HL-60 (cell line): ENCODE measurements at regions not wholly inside any gene's neighbourhood (a gene's known extent, or its start where the extent isn't known, plus 50 kb on each side); places are given as distances from the start of the nearest gene placed in this dataset.

ENCODE experiments used
- POLR2AphosphoS5 ChIP-seq: IDR thresholded peaks from 2 replicates; pipeline ENCODE4 v1.6.1; 2012; ENCODE audit warnings: low read depth
- TF ChIP-seq, protein P1 (sequence below): IDR thresholded peaks from one replicate; pipeline ENCODE4 v1.5.1; 2011; ENCODE audit warnings: low read length, control low read depth, inconsistent platforms; ENCODE audit not compliant: insufficient read depth
- TF ChIP-seq, protein P2 (sequence below): IDR thresholded peaks from 2 replicates; pipeline ENCODE4 v1.6.1; 2012; ENCODE audit warnings: low read depth; ENCODE audit not compliant: insufficient replicate concordance

DNA sequence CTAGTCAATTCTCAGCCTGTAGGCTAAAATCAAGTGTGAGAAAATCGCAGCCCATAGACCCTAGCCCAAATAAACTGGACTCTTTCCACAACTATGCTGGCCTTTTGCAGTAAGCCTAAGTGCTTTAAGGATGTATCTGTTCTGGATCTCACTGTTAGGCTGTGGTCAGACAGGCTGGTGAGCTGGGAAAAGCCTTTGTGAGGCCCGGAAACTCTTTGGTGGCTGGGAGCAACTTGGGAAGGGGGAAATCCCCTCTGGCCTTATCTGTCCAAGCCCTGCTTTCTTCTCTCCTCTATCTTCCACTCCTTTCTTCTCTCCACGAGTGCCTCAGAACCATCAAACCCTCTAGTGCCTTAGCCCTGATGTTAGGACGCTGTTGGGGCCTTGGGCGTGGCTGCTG lies 135.4 kb downstream of the LACC1 start:
- TF ChIP-seq, protein P1, sequence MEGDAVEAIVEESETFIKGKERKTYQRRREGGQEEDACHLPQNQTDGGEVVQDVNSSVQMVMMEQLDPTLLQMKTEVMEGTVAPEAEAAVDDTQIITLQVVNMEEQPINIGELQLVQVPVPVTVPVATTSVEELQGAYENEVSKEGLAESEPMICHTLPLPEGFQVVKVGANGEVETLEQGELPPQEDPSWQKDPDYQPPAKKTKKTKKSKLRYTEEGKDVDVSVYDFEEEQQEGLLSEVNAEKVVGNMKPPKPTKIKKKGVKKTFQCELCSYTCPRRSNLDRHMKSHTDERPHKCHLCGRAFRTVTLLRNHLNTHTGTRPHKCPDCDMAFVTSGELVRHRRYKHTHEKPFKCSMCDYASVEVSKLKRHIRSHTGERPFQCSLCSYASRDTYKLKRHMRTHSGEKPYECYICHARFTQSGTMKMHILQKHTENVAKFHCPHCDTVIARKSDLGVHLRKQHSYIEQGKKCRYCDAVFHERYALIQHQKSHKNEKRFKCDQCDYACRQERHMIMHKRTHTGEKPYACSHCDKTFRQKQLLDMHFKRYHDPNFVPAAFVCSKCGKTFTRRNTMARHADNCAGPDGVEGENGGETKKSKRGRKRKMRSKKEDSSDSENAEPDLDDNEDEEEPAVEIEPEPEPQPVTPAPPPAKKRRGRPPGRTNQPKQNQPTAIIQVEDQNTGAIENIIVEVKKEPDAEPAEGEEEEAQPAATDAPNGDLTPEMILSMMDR: no peak
- TF ChIP-seq, protein P2, sequence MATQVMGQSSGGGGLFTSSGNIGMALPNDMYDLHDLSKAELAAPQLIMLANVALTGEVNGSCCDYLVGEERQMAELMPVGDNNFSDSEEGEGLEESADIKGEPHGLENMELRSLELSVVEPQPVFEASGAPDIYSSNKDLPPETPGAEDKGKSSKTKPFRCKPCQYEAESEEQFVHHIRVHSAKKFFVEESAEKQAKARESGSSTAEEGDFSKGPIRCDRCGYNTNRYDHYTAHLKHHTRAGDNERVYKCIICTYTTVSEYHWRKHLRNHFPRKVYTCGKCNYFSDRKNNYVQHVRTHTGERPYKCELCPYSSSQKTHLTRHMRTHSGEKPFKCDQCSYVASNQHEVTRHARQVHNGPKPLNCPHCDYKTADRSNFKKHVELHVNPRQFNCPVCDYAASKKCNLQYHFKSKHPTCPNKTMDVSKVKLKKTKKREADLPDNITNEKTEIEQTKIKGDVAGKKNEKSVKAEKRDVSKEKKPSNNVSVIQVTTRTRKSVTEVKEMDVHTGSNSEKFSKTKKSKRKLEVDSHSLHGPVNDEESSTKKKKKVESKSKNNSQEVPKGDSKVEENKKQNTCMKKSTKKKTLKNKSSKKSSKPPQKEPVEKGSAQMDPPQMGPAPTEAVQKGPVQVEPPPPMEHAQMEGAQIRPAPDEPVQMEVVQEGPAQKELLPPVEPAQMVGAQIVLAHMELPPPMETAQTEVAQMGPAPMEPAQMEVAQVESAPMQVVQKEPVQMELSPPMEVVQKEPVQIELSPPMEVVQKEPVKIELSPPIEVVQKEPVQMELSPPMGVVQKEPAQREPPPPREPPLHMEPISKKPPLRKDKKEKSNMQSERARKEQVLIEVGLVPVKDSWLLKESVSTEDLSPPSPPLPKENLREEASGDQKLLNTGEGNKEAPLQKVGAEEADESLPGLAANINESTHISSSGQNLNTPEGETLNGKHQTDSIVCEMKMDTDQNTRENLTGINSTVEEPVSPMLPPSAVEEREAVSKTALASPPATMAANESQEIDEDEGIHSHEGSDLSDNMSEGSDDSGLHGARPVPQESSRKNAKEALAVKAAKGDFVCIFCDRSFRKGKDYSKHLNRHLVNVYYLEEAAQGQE: no peak
- no peak for TF ChIP-seq POLR2AphosphoS5
